IPS-NIHi7 (cell line): ENCODE measurements at regions not wholly inside any gene's neighbourhood (a gene's known extent, or its start where the extent isn't known, plus 50 kb on each side); places are given as distances from the start of the nearest gene placed in this dataset.
A peak's percentile ranks its signal among the peaks of the same experiment; 100 is the strongest.

Source experiments
- DNase-seq: peaks from one replicate; pipeline ENCODE4 v3.0.0; 2012; ENCODE audit warnings: mixed read lengths; ENCODE audit errors: extremely low spot score

- DNase-seq: no peak
These were observed 88.7 kb downstream of the NR1D2 start for GRCh38 chr3:24033818-24034217.

- DNase-seq: no peak
These were observed 89.4 kb downstream of the NR1D2 start for GRCh38 chr3:24034464-24034863.

- DNase-seq: no peak
These were observed 92.9 kb downstream of the NR1D2 start for GRCh38 chr3:24037971-24038370.

GRCh38 chr3:24040311-24040710, 95.2 kb downstream of the NR1D2 start:
- no peak for DNase-seq

GRCh38 chr3:24042174-24043059, 97.3 kb downstream of the NR1D2 start:
- DNase-seq: no peak

- no peak for DNase-seq
These were observed 98.1 kb downstream of the NR1D2 start for GRCh38 chr3:24043168-24043567.

GRCh38 chr3:24043985-24044384, 98.9 kb downstream of the NR1D2 start:
- no peak for DNase-seq

GRCh38 chr3:24046214-24046613, 101.1 kb downstream of the NR1D2 start:
- DNase-seq: no peak

- DNase-seq: no peak
These were observed 102.4 kb downstream of the NR1D2 start for GRCh38 chr3:24047513-24047912.

GRCh38 chr3:24048843-24049242, 103.8 kb downstream of the NR1D2 start:
- no peak for DNase-seq

GRCh38 chr3:24052446-24052845, 107.4 kb downstream of the NR1D2 start:
- DNase-seq: no peak

GRCh38 chr3:24058940-24059705, 114.0 kb downstream of the NR1D2 start:
- DNase-seq: no peak

- peak; percentile 45 for DNase-seq
These were observed 115.0 kb downstream of the NR1D2 start for GRCh38 chr3:24060055-24060454.

- DNase-seq: no peak
These were observed 117.8 kb downstream of the NR1D2 start for GRCh38 chr3:24062916-24063315.
